ENCODE measurements at regions not wholly inside any gene's neighbourhood (a gene's known extent, or its start where the extent isn't known, plus 50 kb on each side); places are given as distances from the start of the nearest gene placed in this dataset.

GRCh38 chr2:186024921-186025320, 286.3 kb downstream of the FSIP2 start:
- H3K27ac ChIP-seq, result no peak overlapping the region
- no peak overlapping the region for H3K4me3 ChIP-seq
- DNase-seq (ENCODE audit: low spot score in 2 of 2), result no peak

GRCh38 chr2:186027922-186028321, 289.3 kb downstream of the FSIP2 start:
- Histone ChIP-seq H3K36me3 (no peaks in the 10 kb centered on the region), H3K27ac (no peak overlapping the region), H3K4me3 (no peak overlapping the region), H3K9me3 (no peaks in the 10 kb centered on the region), H3K27me3 (no peaks in the 10 kb centered on the region), H3K4me1 (peaks cover 0 to 5% (median 0%) of the 10 kb centered on the region in 4 donors)
- no peak for TF ChIP-seq CTCF (IDR thresholded peaks at IDR 0.05)
- no peak for TF ChIP-seq EP300 (IDR thresholded peaks at IDR 0.05)
- TF ChIP-seq POLR2A (IDR thresholded peaks at IDR 0.05), result no peak
- DNase-seq (ENCODE audit: low spot score in 2 of 2), result no peak
- WGBS, 2 donors, result 73 to 75% methylated on average over 2 of the region's 2 CpGs

More at GRCh38 chr2:186024921-186025320, 286.3 kb downstream of the FSIP2 start:
- TF ChIP-seq EP300 (IDR thresholded peaks at IDR 0.05) (no peak), CTCF (IDR thresholded peaks at IDR 0.05) (no peak), POLR2A (IDR thresholded peaks at IDR 0.05) (no peak)
- no peaks in the 10 kb centered on the region for H3K27me3 ChIP-seq
- H3K4me1 ChIP-seq, result peaks cover 0 to 5% (median 0%) of the 10 kb centered on the region in 4 donors
- no peaks in the 10 kb centered on the region for H3K9me3 ChIP-seq
- no peaks in the 10 kb centered on the region for H3K36me3 ChIP-seq

GRCh38 chr2:186031229-186031628, 292.6 kb downstream of the FSIP2 start:
- DNase-seq (ENCODE audit: low spot score in 2 of 2), result no peak
- Histone ChIP-seq H3K36me3 (no peaks in the 10 kb centered on the region), H3K27ac (no peak overlapping the region), H3K9me3 (no peaks in the 10 kb centered on the region), H3K4me1 (peaks cover 0 to 5% (median 0%) of the 10 kb centered on the region in 4 donors), H3K27me3 (no peaks in the 10 kb centered on the region), H3K4me3 (no peak overlapping the region)
- WGBS, 2 donors, result 92 to 97% methylated on average over 1 of the region's 1 CpG
- TF ChIP-seq POLR2A (IDR thresholded peaks at IDR 0.05), result no peak
- no peak for TF ChIP-seq EP300 (IDR thresholded peaks at IDR 0.05)
- no peak for TF ChIP-seq CTCF (IDR thresholded peaks at IDR 0.05)

GRCh38 chr2:186032102-186032738, 293.6 kb downstream of the FSIP2 start:
- H3K9me3 ChIP-seq, result no peaks in the 10 kb centered on the region
- no peak overlapping the region for H3K4me3 ChIP-seq
- WGBS, 2 donors, result 90 to 98% methylated on average over 2 of the region's 2 CpGs

More at GRCh38 chr2:186032102-186032738, 293.6 kb downstream of the FSIP2 start:
- H3K27me3 ChIP-seq, result no peaks in the 10 kb centered on the region
- H3K36me3 ChIP-seq, result no peaks in the 10 kb centered on the region
- no peak overlapping the region for H3K27ac ChIP-seq
- no peak for TF ChIP-seq CTCF (IDR thresholded peaks at IDR 0.05)
- TF ChIP-seq EP300 (IDR thresholded peaks at IDR 0.05), result no peak
- no peak for TF ChIP-seq POLR2A (IDR thresholded peaks at IDR 0.05)
- peaks cover 0 to 5% (median 0%) of the 10 kb centered on the region in 4 donors for H3K4me1 ChIP-seq
- no peak for DNase-seq (ENCODE audit: low spot score in 2 of 2)
